ENCODE measurements at regions not wholly inside any gene's neighbourhood (a gene's known extent, or its start where the extent isn't known, plus 50 kb on each side); places are given as distances from the start of the nearest gene placed in this dataset.

- TF ChIP-seq POLR2A (IDR thresholded peaks at IDR 0.05) (no peak), CTCF (IDR thresholded peaks at IDR 0.05) (no peak)
Measured at GRCh38 chr21:31586118-31586517, 73.4 kb upstream of the SOD1 start.
